ENCODE measurements at regions not wholly inside any gene's neighbourhood (a gene's known extent, or its start where the extent isn't known, plus 50 kb on each side); places are given as distances from the start of the nearest gene placed in this dataset.

- no peak overlapping the region for H3K4me3 ChIP-seq
- no peaks in the 10 kb centered on the region for H3K27me3 ChIP-seq
- no peaks in the 10 kb centered on the region for H3K4me1 ChIP-seq
- TF ChIP-seq CTCF (IDR thresholded peaks at IDR 0.05), result no peak
- no peak for TF ChIP-seq POLR2A (IDR thresholded peaks at IDR 0.05)
- no peaks in the 10 kb centered on the region for H3K36me3 ChIP-seq
- no peaks in the 10 kb centered on the region for H3K9me3 ChIP-seq
- H3K27ac ChIP-seq, result no peak overlapping the region
- intact Hi-C loops (cut with DNase I; ENCODE audit: low total_unique reads), result no loop called here
- DNase-seq, result no peak
Measured at GRCh38 chr1:94769551-94769950, 50.6 kb upstream of the SLC44A3 start.

GRCh38 chr1:94768036-94768435 lies 52.1 kb upstream of the SLC44A3 start:
- H3K36me3 ChIP-seq, result no peaks in the 10 kb centered on the region
- DNase-seq, result no peak
- H3K27ac ChIP-seq, result no peak overlapping the region
- H3K4me3 ChIP-seq, result no peak overlapping the region
- intact Hi-C loops (cut with DNase I; ENCODE audit: low total_unique reads), result no loop called here
- H3K9me3 ChIP-seq, result no peaks in the 10 kb centered on the region
- TF ChIP-seq CTCF (IDR thresholded peaks at IDR 0.05) (no peak), POLR2A (IDR thresholded peaks at IDR 0.05) (no peak)
- no peaks in the 10 kb centered on the region for H3K4me1 ChIP-seq
- no peaks in the 10 kb centered on the region for H3K27me3 ChIP-seq

GRCh38 chr1:94765958-94766357 lies 54.2 kb upstream of the SLC44A3 start:
- Histone ChIP-seq H3K9me3 (no peaks in the 10 kb centered on the region), H3K27ac (no peak overlapping the region), H3K4me3 (no peak overlapping the region), H3K4me1 (no peaks in the 10 kb centered on the region), H3K27me3 (no peaks in the 10 kb centered on the region), H3K36me3 (no peaks in the 10 kb centered on the region)
- intact Hi-C loops (cut with DNase I; ENCODE audit: low total_unique reads), result no loop called here
- DNase-seq, result no peak
- TF ChIP-seq POLR2A (IDR thresholded peaks at IDR 0.05) (no peak), CTCF (IDR thresholded peaks at IDR 0.05) (no peak)

- intact Hi-C loops (cut with DNase I; ENCODE audit: low total_unique reads), result no loop called here
Measured at GRCh38 chr1:94759188-94759587, 61.0 kb upstream of the SLC44A3 start.

GRCh38 chr1:94757931-94758330 lies 62.2 kb upstream of the SLC44A3 start:
- H3K36me3 ChIP-seq, result no peaks in the 10 kb centered on the region
- H3K9me3 ChIP-seq, result no peaks in the 10 kb centered on the region
- no peak overlapping the region for H3K4me3 ChIP-seq
- intact Hi-C loops (cut with DNase I; ENCODE audit: low total_unique reads), result no loop called here
- TF ChIP-seq POLR2A (IDR thresholded peaks at IDR 0.05) (no peak), CTCF (IDR thresholded peaks at IDR 0.05) (no peak)
- DNase-seq, result peak; percentile 39 to 55
- H3K27ac ChIP-seq, result peak overlapping the region in 1 of 2 donors; percentile 7
- no peaks in the 10 kb centered on the region for H3K27me3 ChIP-seq
- H3K4me1 ChIP-seq, result peaks cover 0 to 4% of the 10 kb centered on the region in 2 donors

More at GRCh38 chr1:94759188-94759587, 61.0 kb upstream of the SLC44A3 start:
- TF ChIP-seq CTCF (IDR thresholded peaks at IDR 0.05), result no peak
- TF ChIP-seq POLR2A (IDR thresholded peaks at IDR 0.05), result no peak
- Histone ChIP-seq H3K4me3 (no peak overlapping the region), H3K4me1 (no peaks in the 10 kb centered on the region), H3K9me3 (no peaks in the 10 kb centered on the region), H3K27ac (no peak overlapping the region), H3K27me3 (no peaks in the 10 kb centered on the region), H3K36me3 (no peaks in the 10 kb centered on the region)
- no peak for DNase-seq
